Natural killer cell (primary cell): ENCODE measurements at regions not wholly inside any gene's neighbourhood (a gene's known extent, or its start where the extent isn't known, plus 50 kb on each side); places are given as distances from the start of the nearest gene placed in this dataset.

Experiments used
- ATAC-seq, 3 donors: fragments of 150-1000 bp in 2 of 3; fragments of 200-7000 bp in 1 of 3; cut with Tn5 transposase; 1 replicate in 1 of 3; 2 replicates in 2 of 3; pipeline ENCODE4 v1.10.0; 2021; ENCODE audit warnings: mild to moderate bottlenecking in 2 of 3, moderate library complexity in 2 of 3
- DNase-seq, 2 donors: peaks; one replicate each; pipeline versions ENCODE4 v3.0.0 to v3.0.0-alpha.2; 2013 to 2021; ENCODE audit warnings: mixed read lengths in 1 of 2
- H3K27ac ChIP-seq: one replicate; pipeline ENCODE4 v1.5.1; 2013; ENCODE audit warnings: mild to moderate bottlenecking, low read length
- H3K27me3 ChIP-seq: one replicate; pipeline ENCODE4 v1.6.1; 2013; ENCODE audit warnings: low read length; ENCODE audit not compliant: control insufficient read depth, insufficient read depth
- H3K36me3 ChIP-seq: one replicate; pipeline ENCODE4 v1.6.1; 2013; ENCODE audit warnings: low read length; ENCODE audit not compliant: control insufficient read depth, insufficient read depth
- H3K4me1 ChIP-seq: one replicate; pipeline ENCODE4 v1.6.1; 2013; ENCODE audit warnings: low read length; ENCODE audit not compliant: control insufficient read depth, insufficient read depth
- H3K4me3 ChIP-seq: one replicate; pipeline ENCODE4 v1.5.1; 2013; ENCODE audit warnings: low read length
- H3K9me3 ChIP-seq: one replicate; pipeline ENCODE4 v1.6.1; 2013; ENCODE audit warnings: low read length; ENCODE audit not compliant: control insufficient read depth, insufficient read depth
- H3K27ac Mint-ChIP-seq, 2 donors: one replicate each; pipeline ENCODE4 v1.8.0; 2022; ENCODE audit warnings: mild to moderate bottlenecking in 2 of 2, mixed read lengths in 2 of 2, moderate library complexity in 1 of 2
- H3K27me3 Mint-ChIP-seq, 2 donors: one replicate each; pipeline ENCODE4 v1.8.0; 2022; ENCODE audit warnings: low read depth in 2 of 2, mixed read lengths in 2 of 2
- H3K36me3 Mint-ChIP-seq: one replicate; pipeline ENCODE4 v1.8.0; 2022; ENCODE audit warnings: mixed read lengths
- H3K4me1 Mint-ChIP-seq, 2 donors: one replicate each; pipeline ENCODE4 v1.8.0; 2022; ENCODE audit warnings: mixed read lengths in 2 of 2
- H3K4me3 Mint-ChIP-seq: one replicate; pipeline ENCODE4 v1.8.0; 2022; ENCODE audit warnings: mild to moderate bottlenecking, moderate library complexity, mixed read lengths
- H3K9me3 Mint-ChIP-seq, 2 donors: one replicate each; pipeline ENCODE4 v1.8.0; 2022; ENCODE audit warnings: mixed read lengths in 2 of 2
- CTCF ChIP-seq: fragments of 200-600 bp; IDR thresholded peaks from one replicate; pipeline ENCODE4 v1.8.0; 2022; ENCODE audit warnings: antibody characterized with exemption
- WGBS: methylation state at CpG from one replicate; pipeline ENCODE4 v1.1.7; 2013; ENCODE audit warnings: missing lambda C conversion rate; ENCODE audit not compliant: insufficient coverage; 5-methylcytosine and 5-hydroxymethylcytosine counted together
- intact Hi-C: fragments of 100-400 bp; cut with micrococcal nuclease; formaldehyde crosslinking; loops from one replicate; pipeline ENCODE4 v1.14.2; 2022

GRCh38 chr3:176663837-176664831 lies 533.1 kb downstream of the TBL1XR1 start:
- H3K27ac Mint-ChIP-seq = no peak overlapping the region
- ATAC-seq = no peak

GRCh38 chr3:176663387-176663786 lies 533.9 kb downstream of the TBL1XR1 start:
- 40% methylated on average over 1 of the region's 1 CpG for WGBS
- no peak for ATAC-seq
- Histone ChIP-seq H3K9me3 (no peaks in the 10 kb centered on the region), H3K4me3 (no peak overlapping the region), H3K27me3 (no peaks in the 10 kb centered on the region), H3K27ac (no peak overlapping the region), H3K4me1 (no peaks in the 10 kb centered on the region), H3K36me3 (no peaks in the 10 kb centered on the region)
- H3K9me3 Mint-ChIP-seq = peaks cover 3 to 7% of the 10 kb centered on the region in 2 donors
- H3K4me1 Mint-ChIP-seq = no peaks in the 10 kb centered on the region
- H3K27me3 Mint-ChIP-seq = no peaks in the 10 kb centered on the region
- H3K36me3 Mint-ChIP-seq = no peaks in the 10 kb centered on the region
- TF ChIP-seq CTCF = no peak
- DNase-seq = no peak
- H3K4me3 Mint-ChIP-seq = no peak overlapping the region
- intact Hi-C loops = no loop called here
- H3K27ac Mint-ChIP-seq = no peak overlapping the region

More at GRCh38 chr3:176663837-176664831, 533.1 kb downstream of the TBL1XR1 start:
- Mint-ChIP-seq H3K36me3 (no peaks in the 10 kb centered on the region), H3K4me1 (no peaks in the 10 kb centered on the region), H3K27me3 (no peaks in the 10 kb centered on the region), H3K9me3 (peaks cover 5 to 11% of the 10 kb centered on the region in 2 donors), H3K4me3 (no peak overlapping the region)
- no peak overlapping the region for H3K27ac ChIP-seq
- H3K4me3 ChIP-seq = no peak overlapping the region
- H3K36me3 ChIP-seq = no peaks in the 10 kb centered on the region
- no peak for TF ChIP-seq CTCF
- intact Hi-C loops = no loop called here
- WGBS = 14% methylated on average over 6 of the region's 8 CpGs
- H3K9me3 ChIP-seq = no peaks in the 10 kb centered on the region
- H3K27me3 ChIP-seq = no peaks in the 10 kb centered on the region
- H3K4me1 ChIP-seq = no peaks in the 10 kb centered on the region
- DNase-seq = no peak

GRCh38 chr3:176661432-176661964 lies 535.8 kb downstream of the TBL1XR1 start:
- Mint-ChIP-seq H3K27me3 (no peaks in the 10 kb centered on the region), H3K4me1 (no peaks in the 10 kb centered on the region), H3K27ac (no peak overlapping the region), H3K9me3 (peaks cover 0 to 4% of the 10 kb centered on the region in 2 donors), H3K36me3 (no peaks in the 10 kb centered on the region), H3K4me3 (no peak overlapping the region)
- Histone ChIP-seq H3K9me3 (no peaks in the 10 kb centered on the region), H3K36me3 (no peaks in the 10 kb centered on the region), H3K4me1 (no peaks in the 10 kb centered on the region), H3K27ac (no peak overlapping the region), H3K4me3 (no peak overlapping the region), H3K27me3 (no peaks in the 10 kb centered on the region)
- DNase-seq (no peak), ATAC-seq (no peak)
- no peak for TF ChIP-seq CTCF
- intact Hi-C loops = no loop called here
- 80% methylated on average over 1 of the region's 2 CpGs for WGBS
